ENCODE measurements at regions not wholly inside any gene's neighbourhood (a gene's known extent, or its start where the extent isn't known, plus 50 kb on each side); places are given as distances from the start of the nearest gene placed in this dataset.

- TF ChIP-seq ZNF423 (CRISPR knock-in tag; IDR thresholded peaks at IDR 0.05) (peak; percentile 90), CREB1 (CRISPR knock-in tag; IDR thresholded peaks at IDR 0.05) (no peak)
- Mint-ChIP-seq H3K36me3 (no peaks in the 10 kb centered on the region), H3K27ac (no peak overlapping the region), H3K27me3 (ENCODE audit: low read depth) (peaks cover 9% of the 10 kb centered on the region), H3K9me3 (no peaks in the 10 kb centered on the region), H3K4me1 (peaks cover 24% of the 10 kb centered on the region), H3K4me3 (no peak overlapping the region)
- DNase-seq (ENCODE audit: low spot score) (no peak), ATAC-seq (no peak)
- POLR2A ChIA-PET, result no interaction called here
- CTCF ChIA-PET, result interaction anchor here (0.5 to 6.7 kb wide), 41 partner anchors 9 to 213 kb away, joined by 3 to 68 read pairs (median 4); no protein-coding TSS in a partner anchor
Measured at GRCh38 chr6:33957892-33958525, 154.2 kb upstream of the MLN start.

DNA sequence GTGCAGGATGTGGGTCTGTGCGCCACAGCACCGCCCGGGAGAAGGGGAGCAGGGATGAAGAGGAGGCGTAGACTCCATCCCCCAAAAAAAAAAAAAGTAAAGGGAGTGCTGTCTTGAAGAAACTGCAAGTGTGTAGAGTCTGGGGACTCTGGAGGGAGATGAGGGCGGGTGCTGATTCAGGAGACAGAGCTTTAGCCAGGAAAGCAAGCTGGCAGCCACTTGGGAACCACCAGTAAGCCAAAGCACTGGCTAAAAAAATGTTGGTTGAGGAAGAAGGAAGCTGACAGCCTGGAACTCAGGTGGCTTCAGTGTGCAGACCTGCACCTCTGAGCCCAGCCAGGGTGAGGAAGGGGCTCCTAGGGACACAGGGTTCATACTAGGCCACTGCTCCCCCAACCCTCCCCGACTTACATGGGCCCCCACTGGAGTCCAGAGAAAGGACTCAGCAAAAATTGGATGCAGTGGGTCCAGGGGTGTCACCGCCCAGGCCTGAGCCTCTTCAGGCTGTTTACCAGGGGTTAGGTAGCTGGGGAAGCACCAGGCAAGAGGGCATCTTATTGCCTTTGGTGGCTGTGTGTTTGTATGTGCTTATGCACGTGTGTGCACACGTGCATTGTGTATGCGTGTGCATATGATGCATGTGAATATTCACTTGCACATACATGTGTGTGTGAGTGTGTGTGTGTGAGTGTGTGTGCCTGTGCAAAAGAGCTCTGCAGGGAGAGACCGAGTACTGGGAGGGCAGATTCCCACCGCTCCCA lies 153.5 kb upstream of the MLN start:
- ChIA-PET POLR2A (no interaction called here), CTCF (interaction anchor here (0.5 to 6.7 kb wide), 21 partner anchors 8 to 214 kb away, joined by 3 to 68 read pairs (median 4); no protein-coding TSS in a partner anchor)
- TF ChIP-seq ZNF232 (CRISPR knock-in tag; IDR thresholded peaks at IDR 0.05) (no peak), USF1 (CRISPR knock-in tag; IDR thresholded peaks at IDR 0.05) (no peak), ERG (CRISPR knock-in tag; IDR thresholded peaks at IDR 0.05) (no peak), HMGA2 (CRISPR knock-in tag; IDR thresholded peaks at IDR 0.05) (no peak), NR2C2 (CRISPR knock-in tag; IDR thresholded peaks at IDR 0.05) (no peak), ZBTB21 (CRISPR knock-in tag; IDR thresholded peaks at IDR 0.05; ENCODE audit: borderline replicate concordance) (no peak), EMX1 (CRISPR knock-in tag; IDR thresholded peaks at IDR 0.05) (no peak), NR1H2 (CRISPR knock-in tag; IDR thresholded peaks at IDR 0.05) (no peak), TCF7 (CRISPR knock-in tag; IDR thresholded peaks at IDR 0.05; ENCODE audit: low read depth) (no peak), NFATC4 (CRISPR knock-in tag; IDR thresholded peaks at IDR 0.05) (no peak), ZNF512 (CRISPR knock-in tag; IDR thresholded peaks at IDR 0.05; ENCODE audit: borderline replicate concordance) (no peak), NFE2L1 (CRISPR knock-in tag; IDR thresholded peaks at IDR 0.05) (no peak), SOX15 (CRISPR knock-in tag; IDR thresholded peaks at IDR 0.05) (no peak), ZNF671 (CRISPR knock-in tag; IDR thresholded peaks at IDR 0.05) (no peak), CBFB (CRISPR knock-in tag; IDR thresholded peaks at IDR 0.05; ENCODE audit: low read depth) (no peak), ESRRA (CRISPR knock-in tag; IDR thresholded peaks at IDR 0.05; ENCODE audit: borderline replicate concordance) (no peak), ATF1 (CRISPR knock-in tag; IDR thresholded peaks at IDR 0.05) (no peak), RORB (CRISPR knock-in tag; IDR thresholded peaks at IDR 0.05) (no peak), ZNF396 (CRISPR knock-in tag; IDR thresholded peaks at IDR 0.05; ENCODE audit: borderline replicate concordance) (no peak)
- TF ChIP-seq, protein P1, sequence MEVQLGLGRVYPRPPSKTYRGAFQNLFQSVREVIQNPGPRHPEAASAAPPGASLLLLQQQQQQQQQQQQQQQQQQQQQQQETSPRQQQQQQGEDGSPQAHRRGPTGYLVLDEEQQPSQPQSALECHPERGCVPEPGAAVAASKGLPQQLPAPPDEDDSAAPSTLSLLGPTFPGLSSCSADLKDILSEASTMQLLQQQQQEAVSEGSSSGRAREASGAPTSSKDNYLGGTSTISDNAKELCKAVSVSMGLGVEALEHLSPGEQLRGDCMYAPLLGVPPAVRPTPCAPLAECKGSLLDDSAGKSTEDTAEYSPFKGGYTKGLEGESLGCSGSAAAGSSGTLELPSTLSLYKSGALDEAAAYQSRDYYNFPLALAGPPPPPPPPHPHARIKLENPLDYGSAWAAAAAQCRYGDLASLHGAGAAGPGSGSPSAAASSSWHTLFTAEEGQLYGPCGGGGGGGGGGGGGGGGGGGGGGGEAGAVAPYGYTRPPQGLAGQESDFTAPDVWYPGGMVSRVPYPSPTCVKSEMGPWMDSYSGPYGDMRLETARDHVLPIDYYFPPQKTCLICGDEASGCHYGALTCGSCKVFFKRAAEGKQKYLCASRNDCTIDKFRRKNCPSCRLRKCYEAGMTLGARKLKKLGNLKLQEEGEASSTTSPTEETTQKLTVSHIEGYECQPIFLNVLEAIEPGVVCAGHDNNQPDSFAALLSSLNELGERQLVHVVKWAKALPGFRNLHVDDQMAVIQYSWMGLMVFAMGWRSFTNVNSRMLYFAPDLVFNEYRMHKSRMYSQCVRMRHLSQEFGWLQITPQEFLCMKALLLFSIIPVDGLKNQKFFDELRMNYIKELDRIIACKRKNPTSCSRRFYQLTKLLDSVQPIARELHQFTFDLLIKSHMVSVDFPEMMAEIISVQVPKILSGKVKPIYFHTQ (CRISPR knock-in tag; IDR thresholded peaks at IDR 0.05), result no peak
- Mint-ChIP-seq H3K27ac (no peak overlapping the region), H3K9me3 (no peaks in the 10 kb centered on the region), H3K4me3 (no peak overlapping the region), H3K4me1 (peaks cover 26% of the 10 kb centered on the region), H3K36me3 (no peaks in the 10 kb centered on the region), H3K27me3 (ENCODE audit: low read depth) (peaks cover 12% of the 10 kb centered on the region)
- DNase-seq (ENCODE audit: low spot score) (no peak), ATAC-seq (no peak)
